Adrenal gland (tissue), 9 donors: ENCODE measurements at regions not wholly inside any gene's neighbourhood (a gene's known extent, or its start where the extent isn't known, plus 50 kb on each side); places are given as distances from the start of the nearest gene placed in this dataset.

Experiments used
- DNase-seq, 7 donors: peaks; one replicate each; pipeline ENCODE4 v3.0.0-alpha.2; 2019 to 2020
- H3K27ac ChIP-seq, 5 donors: fragments of 200-600 bp; sonication (generic) in 4 of 5; 1 replicate in 3 of 5; 2 replicates in 2 of 5; pipeline versions ENCODE4 v1.5.1 to v1.8.0; 2016 to 2020; ENCODE audit warnings: mild to moderate bottlenecking in 1 of 5
- H3K27me3 ChIP-seq: fragments of 200-600 bp; 2 replicates; pipeline ENCODE4 v1.8.0; 2021
- H3K36me3 ChIP-seq, 2 donors: fragments of 200-600 bp; replicated peaks in 1 of 2; 1 replicate in 1 of 2; 2 replicates in 1 of 2; pipeline versions ENCODE4 v1.5.1 to v1.8.0; 2018 to 2022
- H3K4me1 ChIP-seq, 2 donors: fragments of 200-600 bp; replicated peaks in 1 of 2; 1 replicate in 1 of 2; 2 replicates in 1 of 2; pipeline versions ENCODE4 v1.5.1 to v1.8.0; 2018 to 2021
- H3K4me3 ChIP-seq, 4 donors: fragments of 200-600 bp; sonication (generic) in 3 of 4; one replicate each; pipeline ENCODE4 v1.5.1; 2016 to 2018
- H3K9me3 ChIP-seq, 3 donors: fragments of 200-600 bp; sonication (generic) in 1 of 3; replicated peaks in 1 of 3; 1 replicate in 2 of 3; 2 replicates in 1 of 3; pipeline versions ENCODE4 v1.5.1 to v1.8.0; 2016 to 2021
- POLR2A ChIP-seq, 2 donors: fragments of 450-650 bp; IDR thresholded peaks; one replicate each; pipeline ENCODE4 v1.6.1; 2017; ENCODE audit warnings: antibody characterized with exemption in 2 of 2, mild to moderate bottlenecking in 2 of 2, moderate library complexity in 1 of 2
- WGBS, 4 donors: extraction: QIAGEN DNeasy Blood & Tissue Kit in 2 of 4; methylation state at CpG; one replicate each; pipeline versions ENCODE4 v1.1.5 to v1.1.7; 2013 to 2017; 5-methylcytosine and 5-hydroxymethylcytosine counted together
- intact Hi-C, 2 donors: fragments of 100-400 bp; cut with DNase I; formaldehyde crosslinking; loops; one replicate each; pipeline versions ENCODE4 v1.14.1 to v1.15.0; 2022 to 2023
- TF ChIP-seq, protein P1 (sequence below), 6 experiments: fragments of 450-650 bp in 4 of 6; fragments of 200-600 bp in 2 of 6; sonication (generic) in 1 of 6; IDR thresholded peaks; 1 replicate in 5 of 6; 2 replicates in 1 of 6; pipeline versions ENCODE4 v1.5.1 to v1.8.0; 2016 to 2021; ENCODE audit warnings: antibody characterized with exemption in 6 of 6, mild to moderate bottlenecking in 2 of 6, moderate library complexity in 1 of 6
- donor health status: healthy with polysubstance abuse.
- donor health status: Bipolar disorder and iron deficiency.
- donor health status: DM: yes; HTN: yes; CAD: no.
- donor health status: DM: no; HTN: no; CAD: no.
- donor health status: DM: no; HTN: no; CAD: no.

DNA sequence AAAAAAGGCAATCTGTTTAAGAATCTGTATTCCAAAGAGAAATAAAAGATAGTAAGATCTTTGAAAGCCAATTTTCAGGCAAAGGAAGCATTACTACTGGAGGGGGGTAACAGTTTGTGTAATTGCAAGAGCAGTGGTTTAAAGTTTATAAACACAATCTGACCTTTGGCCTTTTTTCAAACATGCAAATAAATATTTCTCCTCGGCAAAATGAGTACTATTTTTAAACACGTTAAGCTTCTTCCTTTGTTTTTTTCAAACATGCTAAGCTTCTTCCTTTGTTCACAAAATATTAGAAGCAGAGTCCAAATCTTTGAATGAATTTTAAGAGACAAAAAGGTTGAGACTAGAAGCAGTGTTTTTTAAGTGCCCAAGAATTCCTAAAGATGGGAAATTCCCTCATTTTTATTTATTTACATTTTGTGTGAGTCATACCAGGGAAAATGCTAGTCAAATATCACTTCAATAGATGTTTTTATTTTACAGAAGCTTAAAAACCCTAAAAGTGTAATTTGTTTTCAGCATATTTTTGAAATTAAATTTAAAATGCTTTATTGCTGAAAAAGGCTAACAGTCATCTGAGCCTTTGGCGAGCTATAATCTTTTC lies 229.3 kb downstream of the GPR37 start:
- DNase-seq: no peak
- no peaks in the 10 kb centered on the region for H3K4me1 ChIP-seq
- WGBS, 4 donors: 39 to 70% (median 58%) methylated on average over 3 of the region's 3 CpGs
- H3K36me3 ChIP-seq: no peaks in the 10 kb centered on the region
- no peak overlapping the region for H3K27ac ChIP-seq
- H3K4me3 ChIP-seq: no peak overlapping the region
- intact Hi-C loops: no loop called here
- no peak for TF ChIP-seq POLR2A (IDR thresholded peaks at IDR 0.05)
- TF ChIP-seq, protein P1, sequence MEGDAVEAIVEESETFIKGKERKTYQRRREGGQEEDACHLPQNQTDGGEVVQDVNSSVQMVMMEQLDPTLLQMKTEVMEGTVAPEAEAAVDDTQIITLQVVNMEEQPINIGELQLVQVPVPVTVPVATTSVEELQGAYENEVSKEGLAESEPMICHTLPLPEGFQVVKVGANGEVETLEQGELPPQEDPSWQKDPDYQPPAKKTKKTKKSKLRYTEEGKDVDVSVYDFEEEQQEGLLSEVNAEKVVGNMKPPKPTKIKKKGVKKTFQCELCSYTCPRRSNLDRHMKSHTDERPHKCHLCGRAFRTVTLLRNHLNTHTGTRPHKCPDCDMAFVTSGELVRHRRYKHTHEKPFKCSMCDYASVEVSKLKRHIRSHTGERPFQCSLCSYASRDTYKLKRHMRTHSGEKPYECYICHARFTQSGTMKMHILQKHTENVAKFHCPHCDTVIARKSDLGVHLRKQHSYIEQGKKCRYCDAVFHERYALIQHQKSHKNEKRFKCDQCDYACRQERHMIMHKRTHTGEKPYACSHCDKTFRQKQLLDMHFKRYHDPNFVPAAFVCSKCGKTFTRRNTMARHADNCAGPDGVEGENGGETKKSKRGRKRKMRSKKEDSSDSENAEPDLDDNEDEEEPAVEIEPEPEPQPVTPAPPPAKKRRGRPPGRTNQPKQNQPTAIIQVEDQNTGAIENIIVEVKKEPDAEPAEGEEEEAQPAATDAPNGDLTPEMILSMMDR (IDR thresholded peaks at IDR 0.05): no peak
- no peaks in the 10 kb centered on the region for H3K27me3 ChIP-seq
- H3K9me3 ChIP-seq: no peaks in the 10 kb centered on the region

DNA sequence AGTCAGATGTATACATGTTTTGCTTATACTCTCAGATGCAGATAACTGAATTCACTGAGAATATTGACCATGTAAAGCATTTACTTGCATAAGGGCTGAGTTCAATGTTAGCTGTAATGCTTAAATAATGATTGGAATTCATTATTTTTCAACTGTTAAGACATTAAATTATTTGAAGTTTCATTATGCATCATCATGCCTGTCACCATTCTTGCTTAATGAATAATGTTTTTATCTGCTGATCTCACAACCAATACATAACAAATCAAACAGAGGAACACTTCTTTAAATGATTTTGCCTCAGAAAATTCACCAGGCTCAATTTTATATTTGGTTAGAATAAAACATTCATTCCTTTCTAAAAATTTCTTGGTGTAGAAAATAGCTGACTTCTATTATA lies 233.4 kb downstream of the GPR37 start:
- no peak for DNase-seq
- TF ChIP-seq POLR2A (IDR thresholded peaks at IDR 0.05): no peak
- intact Hi-C loops: no loop called here

DNA sequence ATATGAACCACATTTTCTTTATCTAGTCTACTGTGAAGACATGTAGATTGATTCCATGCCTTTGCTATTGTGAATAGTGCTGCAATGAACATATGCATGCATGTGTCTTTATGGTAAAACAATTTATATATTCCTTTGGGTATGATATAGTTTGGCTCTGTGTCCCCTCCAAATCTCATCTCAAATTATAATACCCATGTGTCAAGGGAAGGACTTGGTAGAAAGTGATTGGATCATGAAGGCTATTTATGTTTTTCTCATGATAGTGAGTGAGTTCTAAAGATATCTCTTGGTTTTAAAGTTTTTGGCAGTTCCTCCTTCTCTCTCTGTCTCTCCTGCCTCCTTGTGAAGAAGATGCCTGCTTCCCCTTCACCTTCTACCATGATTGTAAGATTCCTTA lies 248.7 kb downstream of the GPR37 start:
- TF ChIP-seq POLR2A (IDR thresholded peaks at IDR 0.05): no peak
- TF ChIP-seq, protein P1 (IDR thresholded peaks at IDR 0.05): no peak
- H3K36me3 ChIP-seq: no peaks in the 10 kb centered on the region
- intact Hi-C loops: no loop called here

More for the DNA sequence above, 233.4 kb downstream of the GPR37 start:
- H3K4me3 ChIP-seq: no peak overlapping the region
- no peaks in the 10 kb centered on the region for H3K27me3 ChIP-seq
- H3K9me3 ChIP-seq: no peaks in the 10 kb centered on the region
- H3K27ac ChIP-seq: no peak overlapping the region
- H3K4me1 ChIP-seq: no peaks in the 10 kb centered on the region
- no peaks in the 10 kb centered on the region for H3K36me3 ChIP-seq

DNA sequence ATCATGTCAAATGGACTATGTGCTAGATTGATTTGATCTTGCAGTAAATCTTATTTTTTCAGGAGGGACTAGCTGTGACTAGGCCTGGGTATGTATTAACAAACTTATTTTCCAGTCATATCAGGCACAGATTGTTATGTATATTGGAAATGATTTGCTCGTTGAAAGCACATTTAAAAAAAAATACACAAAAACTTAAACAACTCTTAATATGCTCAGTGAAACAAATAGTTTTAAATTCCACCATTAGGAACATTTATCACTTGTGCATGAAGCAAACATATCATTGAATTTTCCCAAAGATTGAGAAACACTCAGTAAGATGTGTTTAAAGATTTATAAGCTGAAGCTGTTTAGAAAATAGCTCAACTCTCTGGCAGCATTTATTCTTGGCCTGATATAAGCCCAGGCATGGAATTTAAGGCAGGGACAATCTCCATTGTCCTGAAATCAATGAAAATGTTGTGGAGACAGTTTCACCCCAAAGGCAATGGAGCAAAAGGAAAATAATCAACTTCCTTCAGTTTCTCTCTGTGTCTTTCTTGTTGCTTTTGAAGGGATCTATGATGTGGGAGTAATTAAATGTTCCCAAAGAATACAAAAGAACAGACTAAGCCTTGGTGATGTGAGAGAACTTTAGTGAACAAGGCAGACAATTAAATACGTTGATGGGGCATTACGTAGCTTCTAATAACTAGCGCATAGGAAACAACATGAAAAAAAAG lies 250.3 kb downstream of the GPR37 start:
- Histone ChIP-seq H3K4me3 (no peak overlapping the region), H3K27me3 (no peaks in the 10 kb centered on the region), H3K36me3 (no peaks in the 10 kb centered on the region), H3K4me1 (no peaks in the 10 kb centered on the region), H3K27ac (no peak overlapping the region), H3K9me3 (no peaks in the 10 kb centered on the region)
- TF ChIP-seq POLR2A (IDR thresholded peaks at IDR 0.05): no peak
- TF ChIP-seq, protein P1 (IDR thresholded peaks at IDR 0.05): no peak
- intact Hi-C loops: no loop called here
- 65 to 70% (median 67%) methylated on average over 4 of the region's 4 CpGs for WGBS, 4 donors
- no peak for DNase-seq

More for the DNA sequence above, 248.7 kb downstream of the GPR37 start:
- Histone ChIP-seq H3K27me3 (no peaks in the 10 kb centered on the region), H3K4me1 (no peaks in the 10 kb centered on the region), H3K9me3 (no peaks in the 10 kb centered on the region), H3K4me3 (no peak overlapping the region), H3K27ac (no peak overlapping the region)
- DNase-seq: no peak

DNA sequence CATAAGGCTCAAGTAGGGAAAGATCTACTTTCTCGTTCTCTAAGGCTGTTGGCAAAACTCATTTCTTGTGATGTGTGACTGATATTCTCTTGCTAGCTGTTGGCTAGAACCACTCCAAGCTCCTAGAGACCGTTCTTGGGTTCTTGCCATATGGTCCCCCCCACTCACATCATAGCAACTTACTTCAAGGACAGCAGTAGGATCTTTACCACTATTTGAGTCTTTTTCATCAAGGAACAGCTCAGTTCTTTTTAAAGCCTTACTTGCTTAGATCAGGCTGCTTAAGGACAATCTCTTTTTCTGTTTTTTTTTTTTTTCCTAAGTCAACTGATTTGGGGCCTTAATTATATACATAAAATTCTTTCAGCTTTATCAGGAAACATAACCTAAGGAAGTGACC lies 251.1 kb downstream of the GPR37 start:
- WGBS, 4 donors: 68 to 74% (median 71%) methylated on average over 2 of the region's 2 CpGs
- no peak overlapping the region for H3K4me3 ChIP-seq
- intact Hi-C loops: no loop called here
- no peak for TF ChIP-seq POLR2A (IDR thresholded peaks at IDR 0.05)
- TF ChIP-seq, protein P1 (IDR thresholded peaks at IDR 0.05): no peak
- no peaks in the 10 kb centered on the region for H3K9me3 ChIP-seq
- no peaks in the 10 kb centered on the region for H3K27me3 ChIP-seq
- no peaks in the 10 kb centered on the region for H3K4me1 ChIP-seq
- no peak overlapping the region for H3K27ac ChIP-seq
- DNase-seq: no peak
- H3K36me3 ChIP-seq: no peaks in the 10 kb centered on the region
